Astrocyte of the spinal cord (primary cell): ENCODE measurements at regions not wholly inside any gene's neighbourhood (a gene's known extent, or its start where the extent isn't known, plus 50 kb on each side); places are given as distances from the start of the nearest gene placed in this dataset.

Experiments used
- DNase-seq: peaks from one replicate; pipeline ENCODE4 v3.0.0; 2011; ENCODE audit warnings: low read depth, low spot score
- H3K4me3 ChIP-seq: 2 replicates; pipeline ENCODE4 v1.5.1; 2011; ENCODE audit warnings: low read depth, mild to moderate bottlenecking, low read length, moderate library complexity
- in situ Hi-C: cut with HindIII; loops from 2 replicates; pipeline ENCODE4 v1.10.0; 2017; ENCODE audit warnings: low sequenced_read_pairs
- TF ChIP-seq, protein P1 (sequence below): IDR thresholded peaks from 2 replicates; pipeline ENCODE4 v1.5.1; 2012; ENCODE audit warnings: low read depth, mild to moderate bottlenecking, low read length, inconsistent platforms

DNA sequence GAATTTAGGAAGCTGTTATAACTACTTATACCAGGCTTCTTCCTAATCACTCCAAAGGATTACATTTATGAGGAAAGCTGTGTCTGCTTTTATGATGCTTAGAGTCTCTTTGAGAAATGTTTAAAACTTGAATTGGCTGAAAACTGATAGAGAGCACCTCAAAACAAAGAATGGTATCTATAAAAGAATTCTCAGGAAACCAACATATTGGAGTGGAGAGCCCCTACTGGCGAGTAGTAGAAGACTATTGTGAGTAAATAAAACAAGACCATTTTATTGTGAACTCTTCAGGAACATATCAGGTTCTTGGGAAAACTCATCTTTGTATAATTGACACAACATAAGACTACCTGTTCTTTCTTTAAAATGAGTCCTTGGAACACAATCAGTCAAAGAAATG is 578.6 kb downstream of the RERGL start:
- no peak for DNase-seq
- TF ChIP-seq, protein P1, sequence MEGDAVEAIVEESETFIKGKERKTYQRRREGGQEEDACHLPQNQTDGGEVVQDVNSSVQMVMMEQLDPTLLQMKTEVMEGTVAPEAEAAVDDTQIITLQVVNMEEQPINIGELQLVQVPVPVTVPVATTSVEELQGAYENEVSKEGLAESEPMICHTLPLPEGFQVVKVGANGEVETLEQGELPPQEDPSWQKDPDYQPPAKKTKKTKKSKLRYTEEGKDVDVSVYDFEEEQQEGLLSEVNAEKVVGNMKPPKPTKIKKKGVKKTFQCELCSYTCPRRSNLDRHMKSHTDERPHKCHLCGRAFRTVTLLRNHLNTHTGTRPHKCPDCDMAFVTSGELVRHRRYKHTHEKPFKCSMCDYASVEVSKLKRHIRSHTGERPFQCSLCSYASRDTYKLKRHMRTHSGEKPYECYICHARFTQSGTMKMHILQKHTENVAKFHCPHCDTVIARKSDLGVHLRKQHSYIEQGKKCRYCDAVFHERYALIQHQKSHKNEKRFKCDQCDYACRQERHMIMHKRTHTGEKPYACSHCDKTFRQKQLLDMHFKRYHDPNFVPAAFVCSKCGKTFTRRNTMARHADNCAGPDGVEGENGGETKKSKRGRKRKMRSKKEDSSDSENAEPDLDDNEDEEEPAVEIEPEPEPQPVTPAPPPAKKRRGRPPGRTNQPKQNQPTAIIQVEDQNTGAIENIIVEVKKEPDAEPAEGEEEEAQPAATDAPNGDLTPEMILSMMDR: no peak
- H3K4me3 ChIP-seq: no peak overlapping the region
- in situ Hi-C loops: no loop called here

GRCh38 chr12:17507336-17507735 is 582.7 kb downstream of the RERGL start:
- TF ChIP-seq, protein P1: no peak
- no peak overlapping the region for H3K4me3 ChIP-seq
- in situ Hi-C loops: no loop called here
- DNase-seq: no peak

- TF ChIP-seq, protein P1: no peak
- in situ Hi-C loops: no loop called here
- no peak for DNase-seq
- H3K4me3 ChIP-seq: no peak overlapping the region
Measured at GRCh38 chr12:17503742-17504141, 586.3 kb downstream of the RERGL start.

DNA sequence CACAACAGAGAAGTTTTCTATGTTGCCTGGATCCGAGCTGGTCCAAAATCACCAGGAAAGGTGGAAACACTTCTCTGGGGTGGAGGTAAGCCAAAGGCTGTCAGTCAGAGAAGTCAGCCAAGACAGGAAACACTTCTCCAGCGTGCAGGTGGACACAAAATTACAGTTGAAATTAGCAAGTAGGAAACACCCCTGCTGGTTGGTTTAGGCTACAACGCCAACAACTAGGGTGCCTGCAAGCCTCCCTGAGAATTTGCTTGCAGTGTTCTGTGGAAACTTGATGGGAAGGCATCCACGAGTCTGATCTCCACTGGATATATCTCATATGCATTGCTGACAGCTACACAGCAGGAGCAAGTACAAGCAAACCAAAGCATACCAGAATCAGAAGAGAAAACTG is 600.5 kb downstream of the RERGL start:
- no peak overlapping the region for H3K4me3 ChIP-seq
- TF ChIP-seq, protein P1: no peak
- in situ Hi-C loops: no loop called here
- DNase-seq: no peak

GRCh38 chr12:17478908-17479673 is 610.9 kb downstream of the RERGL start:
- no peak overlapping the region for H3K4me3 ChIP-seq
- no peak for DNase-seq
- in situ Hi-C loops: no loop called here
- TF ChIP-seq, protein P1: no peak

- DNase-seq: no peak
- in situ Hi-C loops: no loop called here
- no peak overlapping the region for H3K4me3 ChIP-seq
- TF ChIP-seq, protein P1: no peak
Measured at GRCh38 chr12:17470460-17470859, 619.5 kb downstream of the RERGL start.
